GM21360 (cell line): ENCODE measurements at regions not wholly inside any gene's neighbourhood (a gene's known extent, or its start where the extent isn't known, plus 50 kb on each side); places are given as distances from the start of the nearest gene placed in this dataset.
"Not testable (repeated sequence)": the region's sequence is repeated elsewhere in the genome, so short reads cannot be mapped to it uniquely, and the experiment has no call there.

Experiments used
- ATAC-seq: cut with Tn5 transposase; IDR thresholded peaks from one replicate; pipeline ENCODE4 v1.9.1; 2021; ENCODE audit warnings: mild to moderate bottlenecking, moderate library complexity; ENCODE audit not compliant: unreplicated experiment

DNA sequence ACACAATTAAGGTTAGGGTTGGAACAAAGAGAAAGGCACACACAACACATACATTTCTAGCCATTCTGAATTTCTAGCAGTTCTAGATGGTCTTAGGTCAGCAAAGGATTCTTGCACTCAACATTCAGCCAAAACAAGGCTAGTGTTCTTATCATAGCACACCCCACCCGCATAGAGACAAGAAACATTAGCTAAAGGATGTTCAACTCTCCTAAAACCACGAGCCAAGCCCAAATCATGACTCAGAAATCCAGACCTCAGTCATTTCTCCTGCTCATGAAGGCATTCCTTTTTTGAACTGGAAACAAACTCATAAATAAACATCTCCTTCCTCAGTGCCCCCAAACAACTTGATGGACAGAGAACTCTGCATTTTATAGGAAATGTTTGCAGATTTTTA lies 293.0 kb upstream of the NOTCH2NLA start:
- not testable (repeated sequence) for ATAC-seq

GRCh38 chr1:146513754-146514153 lies 284.9 kb upstream of the NOTCH2NLA start:
- ATAC-seq: not testable (repeated sequence)

- not testable (repeated sequence) for ATAC-seq
Measured at GRCh38 chr1:146511047-146511777, 282.4 kb upstream of the NOTCH2NLA start.

- ATAC-seq: not testable (repeated sequence)
Measured at GRCh38 chr1:146510248-146510983, 281.6 kb upstream of the NOTCH2NLA start.

DNA sequence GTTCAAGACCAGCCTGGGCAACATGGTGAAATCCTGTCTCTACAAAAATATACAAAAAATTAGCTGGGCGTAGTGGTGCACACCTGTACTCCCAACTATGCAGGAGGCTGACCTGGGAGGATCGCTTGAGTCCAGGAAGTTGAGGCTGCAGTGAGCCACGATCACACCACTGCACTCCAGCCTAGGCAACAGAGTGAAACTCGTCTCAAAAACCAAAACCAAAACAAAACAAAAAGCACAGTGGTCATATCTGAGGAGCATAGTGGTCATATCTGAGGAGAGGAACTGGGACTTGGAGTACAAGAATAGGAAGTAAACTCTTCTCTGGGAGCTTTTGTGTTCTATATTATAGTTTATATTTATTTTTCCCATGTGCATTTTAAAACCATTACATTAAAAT lies 275.3 kb upstream of the NOTCH2NLA start:
- ATAC-seq: not testable (repeated sequence)

DNA sequence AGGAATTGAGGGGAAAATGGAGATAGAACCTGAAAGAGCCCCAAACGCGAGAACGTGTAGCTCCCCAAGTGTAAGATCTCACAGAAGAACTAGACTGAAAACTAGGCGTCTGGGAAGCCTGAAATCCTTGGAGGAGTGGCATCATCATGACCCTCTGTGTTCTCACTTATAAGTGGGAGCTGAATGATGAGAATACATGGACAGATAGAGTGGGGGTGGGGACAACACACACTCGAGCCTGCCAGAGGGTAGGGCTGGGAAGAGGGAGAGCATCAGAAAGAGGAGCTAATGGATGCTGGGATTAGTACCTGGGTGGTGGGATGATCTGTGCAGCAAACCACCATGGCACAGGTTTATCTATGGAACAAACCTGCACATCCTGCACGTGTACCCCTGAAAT lies 258.7 kb upstream of the NOTCH2NLA start:
- ATAC-seq: not testable (repeated sequence)

GRCh38 chr1:146487155-146487554 lies 258.3 kb upstream of the NOTCH2NLA start:
- not testable (repeated sequence) for ATAC-seq

- ATAC-seq: not testable (repeated sequence)
Measured at GRCh38 chr1:146486300-146487014, 257.6 kb upstream of the NOTCH2NLA start.

DNA sequence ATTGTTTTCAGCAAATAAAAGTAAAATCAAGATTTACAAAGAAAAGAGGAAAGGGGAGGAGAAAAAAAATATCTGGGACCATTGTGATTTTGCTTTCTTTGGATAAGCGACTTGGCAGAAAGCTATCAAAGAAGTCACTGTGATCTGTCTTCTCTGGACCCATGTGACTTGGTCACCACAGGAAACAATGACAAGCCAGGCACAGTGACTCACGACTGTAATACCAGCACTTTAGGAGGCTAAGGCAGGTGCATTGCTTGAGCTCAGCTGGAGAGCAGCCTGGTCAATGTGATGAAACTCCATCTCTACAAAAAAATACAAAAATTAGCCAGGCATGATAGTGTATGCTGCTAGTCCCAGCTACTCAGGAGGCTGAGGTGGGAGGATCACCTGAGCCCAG lies 255.4 kb upstream of the NOTCH2NLA start:
- not testable (repeated sequence) for ATAC-seq

DNA sequence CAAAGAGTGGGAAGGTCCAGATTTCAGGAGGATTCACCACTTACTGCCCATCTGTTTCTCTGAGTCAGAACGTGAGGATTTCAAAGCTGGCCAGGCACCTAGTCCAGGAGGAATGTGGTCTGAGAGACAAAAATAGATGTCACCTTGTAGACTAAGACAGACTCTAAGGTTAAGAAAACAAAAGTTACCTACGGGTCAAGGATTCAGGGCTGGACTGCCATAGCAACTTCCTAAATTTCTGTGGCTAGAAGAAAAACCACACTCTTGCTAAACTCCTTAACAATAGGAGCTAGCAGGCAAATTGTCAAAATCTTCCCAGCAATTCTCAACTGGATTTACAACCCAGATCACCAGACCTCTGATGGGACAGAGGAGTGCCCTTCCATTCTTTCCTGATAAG lies 250.4 kb upstream of the NOTCH2NLA start:
- not testable (repeated sequence) for ATAC-seq

DNA sequence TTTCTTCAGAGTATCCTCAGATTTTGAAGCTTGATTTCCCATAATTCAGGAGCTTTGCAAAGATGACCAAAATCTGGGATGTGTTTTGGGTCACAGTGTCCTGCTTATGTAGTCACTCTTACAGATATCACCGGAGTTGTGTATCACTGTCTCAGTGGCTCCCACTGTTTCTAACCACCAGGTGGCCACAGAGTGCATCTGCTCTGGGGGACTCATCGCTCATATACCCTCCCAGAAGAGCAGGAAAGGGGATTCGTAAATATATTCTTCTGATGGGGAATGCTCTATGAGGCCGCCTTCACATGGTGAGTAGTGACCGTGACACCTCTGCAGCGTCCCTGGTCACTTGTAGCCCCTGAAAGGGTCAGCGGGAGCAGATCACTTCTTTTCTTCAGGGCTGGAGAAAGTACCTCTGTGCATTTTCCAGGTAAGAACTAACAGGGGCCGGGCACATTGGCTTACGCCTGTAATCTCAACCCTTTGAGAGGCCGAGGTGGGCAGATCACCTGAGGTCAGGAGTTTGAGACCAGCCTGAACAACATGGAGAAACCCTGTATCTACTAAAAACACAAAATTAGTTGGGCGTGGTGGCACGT lies 249.4 kb upstream of the NOTCH2NLA start:
- ATAC-seq: not testable (repeated sequence)

GRCh38 chr1:146475086-146475485 lies 246.3 kb upstream of the NOTCH2NLA start:
- not testable (repeated sequence) for ATAC-seq

GRCh38 chr1:146474216-146474615 lies 245.4 kb upstream of the NOTCH2NLA start:
- not testable (repeated sequence) for ATAC-seq

- peak; percentile 73 for ATAC-seq
Measured at GRCh38 chr1:146472192-146472861, 243.5 kb upstream of the NOTCH2NLA start.

DNA sequence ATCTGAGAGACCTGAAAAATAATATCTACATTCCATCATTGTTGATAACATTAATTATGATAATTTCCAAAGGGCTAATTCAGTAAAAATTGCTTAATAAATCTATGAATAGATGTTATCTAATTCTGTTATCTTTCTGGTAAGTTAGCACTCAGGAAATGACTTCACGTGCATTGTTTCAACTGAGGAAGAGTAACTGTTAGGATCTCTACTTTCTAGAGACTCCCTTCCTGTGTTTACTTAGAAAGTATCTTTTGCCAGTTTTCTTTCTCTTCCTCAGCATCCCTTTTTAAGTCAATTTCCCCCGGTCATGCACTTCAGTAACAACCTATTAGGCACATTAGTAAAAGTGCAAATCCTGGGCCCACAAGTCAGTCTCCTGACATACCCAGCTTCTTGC lies 231.1 kb upstream of the NOTCH2NLA start:
- not testable (repeated sequence) for ATAC-seq

GRCh38 chr1:146459308-146459707 lies 230.5 kb upstream of the NOTCH2NLA start:
- ATAC-seq: not testable (repeated sequence)

GRCh38 chr1:146448877-146449246 lies 220.0 kb upstream of the NOTCH2NLA start:
- not testable (repeated sequence) for ATAC-seq

DNA sequence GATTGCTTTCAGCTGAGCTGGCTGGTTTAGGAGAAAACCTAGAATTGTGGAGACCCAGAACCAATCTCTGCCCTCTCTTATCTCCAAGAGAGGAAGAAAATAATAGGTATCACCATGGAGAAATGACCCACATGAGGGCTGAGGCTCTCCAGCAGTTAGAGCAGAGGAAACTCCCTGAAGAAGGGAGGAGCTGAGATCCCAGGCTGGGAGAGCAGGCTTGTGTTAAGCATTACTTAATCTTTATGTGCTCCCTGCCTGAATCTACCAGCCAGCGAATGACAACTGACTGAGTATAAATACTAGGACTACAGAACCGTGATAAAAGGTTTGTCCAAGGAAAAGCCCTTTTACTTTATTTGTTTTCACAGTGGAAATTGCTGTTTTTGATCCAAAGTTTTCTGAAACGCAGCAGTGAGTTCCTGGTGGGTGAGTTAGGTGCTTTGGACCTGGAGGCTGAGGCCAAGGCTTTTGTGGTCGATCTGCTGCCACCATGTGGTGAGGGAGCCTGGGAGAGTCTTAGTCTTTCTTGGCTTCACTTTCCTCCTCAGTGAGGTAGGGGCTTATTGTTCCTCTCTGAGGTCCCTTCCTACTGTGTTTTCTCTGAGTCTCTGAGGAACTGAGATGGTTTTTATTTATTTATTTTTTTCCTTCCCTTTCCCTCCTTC lies 219.5 kb upstream of the NOTCH2NLA start:
- ATAC-seq: not testable (repeated sequence)

DNA sequence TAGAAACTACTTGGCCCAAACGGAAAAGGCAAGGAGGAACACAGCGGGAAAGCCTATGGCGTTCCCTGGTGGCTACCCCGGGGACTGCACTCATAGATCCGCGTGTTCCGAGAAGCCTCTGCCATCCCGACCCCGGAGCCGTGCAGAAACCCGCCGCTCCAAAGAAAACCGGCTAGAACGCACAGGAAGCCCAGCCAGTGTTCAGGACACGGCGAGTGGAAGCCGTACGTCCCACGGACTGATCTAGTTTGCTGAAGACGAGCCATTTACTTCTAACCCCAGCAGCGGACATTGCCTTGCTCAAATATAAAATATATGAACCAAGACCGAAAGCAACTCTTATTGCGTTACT lies 215.0 kb upstream of the NOTCH2NLA start:
- not testable (repeated sequence) for ATAC-seq
